Sciatic nerve (tissue), 2 donors: ENCODE measurements at regions not wholly inside any gene's neighbourhood (a gene's known extent, or its start where the extent isn't known, plus 50 kb on each side); places are given as distances from the start of the nearest gene placed in this dataset.

ENCODE experiments used
- ATAC-seq: fragments of 200-7000 bp; cut with Tn5 transposase; one replicate; pipeline ENCODE4 v1.9.1; 2020; ENCODE audit warnings: mild to moderate bottlenecking, moderate library complexity
- DNase-seq: peaks from one replicate; pipeline ENCODE4 v3.0.0-alpha.2; 2020; ENCODE audit warnings: low spot score
- intact Hi-C: fragments of 100-400 bp; cut with DNase I; formaldehyde crosslinking; loops from one replicate; pipeline ENCODE4 v1.14.2; 2022
- donor health status: DM: no; HTN: no; CAD: no.
- donor health status: DM: no; HTN: no; CAD: no.

DNA sequence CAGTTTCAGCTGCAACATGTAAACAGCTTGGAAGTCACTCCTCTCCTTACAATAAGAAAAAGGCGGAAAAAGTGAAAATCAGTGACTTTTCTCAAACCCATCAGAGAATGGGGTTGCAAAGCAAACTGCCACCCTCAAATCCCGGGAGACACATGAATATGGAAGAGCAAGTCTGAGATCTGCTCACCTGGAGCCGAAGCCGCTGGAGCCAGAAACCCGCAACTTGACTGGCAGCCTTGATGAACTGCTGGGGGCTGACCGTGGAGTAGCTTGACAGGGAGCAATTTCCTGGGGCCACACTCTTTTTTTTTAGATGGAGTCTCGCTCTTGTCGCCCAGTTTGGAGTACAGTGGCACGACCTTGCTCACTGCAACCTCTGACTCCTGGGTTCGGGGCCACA, 208.2 kb downstream of the KIF26A start:
- ATAC-seq (no peak), DNase-seq (no peak)
- intact Hi-C loops = no loop called here

- DNase-seq (no peak), ATAC-seq (no peak)
- intact Hi-C loops = no loop called here
Measured at GRCh38 chr14:104348741-104349140, 210.4 kb downstream of the KIF26A start.

DNA sequence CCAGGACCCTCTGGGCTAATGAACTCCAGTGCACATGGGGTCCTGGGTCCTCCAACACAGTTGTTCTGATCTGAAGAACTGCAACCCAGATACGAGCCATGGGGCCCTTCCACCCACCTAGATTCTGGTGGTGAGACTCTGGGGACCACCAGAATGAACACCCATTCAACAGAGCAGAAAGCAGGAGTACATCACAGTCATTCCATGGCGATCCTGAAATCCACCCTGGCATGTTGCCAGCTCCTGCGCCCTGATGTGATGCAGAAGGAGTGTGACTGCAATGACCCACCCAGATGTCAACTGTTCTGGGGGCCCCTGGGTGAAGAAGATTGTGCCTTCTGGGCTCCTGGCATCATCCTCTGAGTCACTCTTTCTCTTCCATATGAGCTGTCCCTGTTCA, 211.6 kb downstream of the KIF26A start:
- peak; percentile 54 for DNase-seq

DNA sequence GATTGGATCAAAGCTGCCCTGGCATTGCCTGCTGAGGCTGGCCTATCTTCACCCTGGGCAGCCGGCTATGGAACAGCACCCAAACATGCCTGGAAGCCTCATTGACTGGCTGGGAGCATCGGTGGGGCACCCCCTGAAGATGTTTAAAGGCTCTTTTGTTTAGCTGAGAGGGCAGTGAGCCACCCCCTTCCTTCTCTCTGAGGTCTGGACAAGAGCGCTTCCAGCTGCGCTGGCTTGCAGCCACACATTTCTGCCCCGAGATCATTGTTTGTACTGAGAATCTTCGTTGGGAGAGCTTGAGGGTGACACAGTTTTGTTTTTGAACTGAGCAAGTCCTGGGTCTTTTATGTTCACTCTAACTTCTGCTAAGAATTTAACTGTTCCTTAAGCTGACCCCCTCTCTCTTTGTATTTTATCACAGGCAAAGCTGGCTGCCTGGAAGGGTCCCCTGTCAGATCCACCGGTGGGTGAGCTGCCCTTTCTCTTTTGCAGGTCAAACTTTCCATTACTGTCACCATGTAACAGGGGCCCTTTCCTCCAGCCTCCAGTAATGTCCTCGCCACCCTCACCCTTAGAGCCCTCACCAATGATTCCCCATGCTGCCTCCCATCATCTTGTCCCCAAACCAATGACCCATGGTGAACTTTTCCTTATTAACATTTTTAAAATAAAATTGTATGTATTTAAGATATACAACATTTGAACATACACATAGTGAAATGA, 212.2 kb downstream of the KIF26A start:
- intact Hi-C loops = no loop called here
- ATAC-seq (peak; percentile 87), DNase-seq (peak; percentile 64)

More for the DNA sequence above, 211.6 kb downstream of the KIF26A start:
- intact Hi-C loops = no loop called here
- ATAC-seq = no peak

DNA sequence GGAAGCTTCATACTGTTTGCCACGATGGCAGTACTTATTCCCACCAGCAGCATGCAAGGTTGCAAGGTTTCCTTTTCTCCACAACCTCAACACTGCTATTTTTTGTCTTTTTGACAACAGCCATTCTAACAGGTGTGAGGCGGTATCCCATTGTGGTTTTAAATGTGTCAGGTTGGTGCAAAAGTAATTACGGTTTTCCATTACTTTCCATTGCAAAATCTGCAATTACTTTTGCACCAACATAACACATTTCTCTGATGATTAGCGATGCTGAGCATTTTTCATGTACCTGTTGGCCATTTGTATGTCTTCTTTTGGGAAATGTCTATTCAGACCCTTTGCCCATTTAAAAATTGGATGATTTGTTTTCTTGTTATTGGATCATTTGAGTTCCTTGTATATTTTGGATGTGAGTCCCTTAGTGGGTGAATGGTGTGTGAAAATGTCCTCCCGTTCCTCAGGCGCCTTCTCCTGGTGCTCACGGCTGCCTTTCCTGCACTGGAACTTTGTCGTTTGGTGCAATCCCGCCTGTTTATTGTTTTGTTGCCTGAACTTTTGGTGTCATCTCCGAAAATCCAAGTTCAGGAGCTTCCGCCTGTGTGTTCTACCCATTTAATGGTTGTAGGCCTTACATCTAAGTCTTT, 213.6 kb downstream of the KIF26A start:
- ATAC-seq = no peak
- intact Hi-C loops = no loop called here
- peak; percentile 10 for DNase-seq

GRCh38 chr14:104352493-104353220, 214.3 kb downstream of the KIF26A start:
- intact Hi-C loops = no loop called here
- ATAC-seq (no peak), DNase-seq (peak; percentile 22)

DNA sequence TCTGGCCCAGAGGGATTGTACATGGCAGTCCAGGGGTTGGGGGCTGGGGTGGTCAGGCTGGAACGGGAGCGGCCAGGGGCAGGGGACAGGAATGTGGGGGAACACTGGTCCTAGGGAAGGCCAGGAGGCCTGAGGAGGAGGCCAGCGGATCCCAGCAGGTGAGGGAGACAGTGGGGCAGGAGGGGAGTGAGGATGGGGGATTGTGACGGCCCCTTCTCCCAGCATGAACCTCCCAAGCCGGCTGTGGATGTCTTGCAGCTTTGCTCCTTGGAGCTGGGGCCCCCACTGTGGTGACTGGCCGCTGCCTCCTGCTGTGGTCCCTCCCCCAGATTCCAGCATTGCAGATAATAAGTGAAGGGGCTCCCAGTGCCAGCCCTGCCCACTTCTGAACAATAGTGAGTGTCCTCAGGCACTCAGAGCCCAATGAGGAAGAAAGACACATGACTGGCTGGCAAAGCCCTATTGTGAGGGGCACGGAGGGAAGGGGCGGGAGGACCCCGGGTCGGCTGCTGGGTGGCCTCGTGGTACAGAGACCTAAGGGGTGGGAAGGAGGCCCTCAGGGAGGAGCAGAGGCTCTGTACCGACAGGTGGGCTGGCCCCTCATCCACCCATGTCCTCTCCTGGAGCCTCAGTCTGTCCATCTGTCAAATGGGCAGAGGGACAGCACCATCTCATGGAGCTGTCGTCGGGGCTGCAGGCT, 215.0 kb downstream of the KIF26A start:
- DNase-seq = no peak
- ATAC-seq = no peak
- intact Hi-C loops = no loop called here

DNA sequence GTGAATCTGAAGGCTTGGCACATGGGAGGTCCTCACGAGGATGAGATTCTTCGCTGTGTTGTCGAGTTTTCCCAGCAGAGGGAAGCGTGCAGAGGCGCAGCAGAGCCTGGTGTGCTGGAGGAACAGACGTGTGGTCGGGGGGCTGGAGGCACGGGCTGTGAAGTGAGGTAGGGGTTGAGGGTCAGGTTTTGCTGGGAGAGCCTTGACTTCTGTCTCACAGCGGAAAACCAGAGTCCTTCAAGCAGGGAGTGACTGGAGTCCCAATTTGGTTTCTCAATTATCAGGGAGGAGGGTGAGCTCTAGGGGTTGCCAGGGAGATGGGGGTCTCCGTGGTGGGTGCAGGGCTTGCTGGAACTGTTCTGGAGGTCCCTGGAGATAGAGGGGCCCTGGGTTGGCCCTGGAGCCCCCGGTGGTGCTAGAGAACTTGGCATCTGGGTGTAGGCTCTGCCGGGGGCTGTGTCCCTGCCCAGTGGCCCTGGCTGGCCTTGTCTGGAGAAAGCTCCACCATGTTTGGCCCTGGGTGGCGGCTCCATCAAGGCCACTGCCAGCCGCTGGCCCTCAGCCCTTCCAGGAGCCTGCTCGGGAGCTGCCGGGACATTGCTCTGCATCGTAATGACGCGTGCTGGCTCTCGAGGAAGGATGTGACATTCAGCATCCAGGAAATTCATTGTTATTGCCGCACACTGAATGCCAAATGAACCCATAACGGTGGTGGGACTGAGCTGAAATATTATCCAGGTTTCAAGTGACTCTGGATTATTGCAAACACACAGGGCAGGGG, 215.7 kb downstream of the KIF26A start:
- ATAC-seq (no peak), DNase-seq (peak; percentile 53)
- intact Hi-C loops = no loop called here

GRCh38 chr14:104355101-104356019, 217.0 kb downstream of the KIF26A start:
- DNase-seq (peak; percentile 53), ATAC-seq (no peak)
- intact Hi-C loops = no loop called here

DNA sequence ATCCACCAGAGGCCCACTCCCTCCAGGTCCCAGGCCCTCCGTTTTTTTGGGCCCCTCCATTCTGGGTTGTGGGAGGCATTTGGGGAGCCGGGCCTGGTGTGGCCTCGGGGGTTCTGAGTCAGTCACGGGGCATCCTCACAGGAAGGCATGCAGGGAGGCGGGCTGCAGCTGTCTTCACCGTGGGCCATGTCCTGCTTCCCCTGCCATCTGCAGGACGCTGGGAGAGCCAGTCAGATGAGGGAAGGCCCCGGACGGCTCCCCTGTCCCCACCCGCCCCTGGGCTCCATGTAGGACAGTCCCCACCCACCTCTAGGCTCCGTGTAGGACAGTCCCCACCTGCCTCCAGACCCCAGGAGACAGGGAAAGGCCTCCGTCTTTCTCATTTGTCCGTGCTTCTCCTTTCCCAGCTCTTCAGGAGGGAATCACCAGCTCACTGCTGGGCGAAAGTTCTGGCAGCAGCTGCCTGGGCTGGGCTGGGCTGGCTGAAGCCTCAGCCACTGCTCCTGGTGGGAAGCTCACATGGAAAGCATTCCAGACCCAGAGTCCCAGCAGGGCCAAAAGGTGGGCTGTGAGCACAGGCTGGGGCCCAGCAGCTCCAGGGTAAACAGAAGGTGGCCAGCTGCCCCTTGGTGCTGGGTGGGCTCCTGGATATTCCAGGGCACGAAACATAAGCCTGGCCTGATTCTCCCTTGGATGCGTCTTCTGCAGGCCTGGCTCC, 217.8 kb downstream of the KIF26A start:
- DNase-seq (peak; percentile 38), ATAC-seq (no peak)
- intact Hi-C loops = no loop called here

- intact Hi-C loops = no loop called here
- ATAC-seq = no peak
- DNase-seq = peak; percentile 49
Measured at GRCh38 chr14:104356738-104357688, 218.6 kb downstream of the KIF26A start.

- intact Hi-C loops = no loop called here
- DNase-seq (peak; percentile 32), ATAC-seq (no peak)
Measured at GRCh38 chr14:104357689-104358527, 219.5 kb downstream of the KIF26A start.

GRCh38 chr14:104358528-104359300, 220.3 kb downstream of the KIF26A start:
- no peak for ATAC-seq
- intact Hi-C loops = no loop called here
- DNase-seq = peak; percentile 47

- intact Hi-C loops = no loop called here
- DNase-seq (peak; percentile 45), ATAC-seq (no peak)
Measured at GRCh38 chr14:104359301-104359968, 220.1 kb upstream of the C14orf180 start.
